ENCODE measurements at regions not wholly inside any gene's neighbourhood (a gene's known extent, or its start where the extent isn't known, plus 50 kb on each side); places are given as distances from the start of the nearest gene placed in this dataset.

- no peak for DNase-seq (ENCODE audit: low read depth)
- no peak for TF ChIP-seq CTCF (IDR thresholded peaks at IDR 0.05; ENCODE audit: low read depth, low read length, missing control alignments)
- no peak overlapping the region for H3K4me3 ChIP-seq (ENCODE audit: low read depth, low read length)
These were observed 99.7 kb upstream of the TMEM168 start for GRCh38 chr7:112889834-112890438.

GRCh38 chr7:112889268-112889667 lies 99.1 kb upstream of the TMEM168 start:
- no peak overlapping the region for H3K4me3 ChIP-seq (ENCODE audit: low read depth, low read length)
- no peak for TF ChIP-seq CTCF (IDR thresholded peaks at IDR 0.05; ENCODE audit: low read depth, low read length, missing control alignments)
- no peak for DNase-seq (ENCODE audit: low read depth)

DNA sequence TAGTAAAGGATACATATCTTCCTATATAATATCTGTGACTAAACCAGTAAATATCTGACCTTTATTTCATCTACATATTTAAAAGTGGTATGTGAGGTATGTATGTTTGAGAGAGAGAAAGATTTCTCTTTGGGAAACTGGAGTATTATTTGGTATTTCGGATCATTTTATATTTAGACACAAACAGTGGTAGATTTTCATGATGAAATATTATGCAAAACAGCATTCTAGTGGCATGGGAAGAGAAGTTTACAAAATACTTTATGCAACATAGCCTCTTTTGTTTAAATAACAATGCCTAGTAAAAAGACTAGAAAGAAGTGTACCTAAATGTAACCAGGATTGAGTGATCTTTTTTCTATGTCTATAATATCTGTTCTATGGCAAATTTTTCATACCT lies 98.6 kb upstream of the TMEM168 start:
- no peak overlapping the region for H3K4me3 ChIP-seq (ENCODE audit: low read depth, low read length)
- no peak for TF ChIP-seq CTCF (IDR thresholded peaks at IDR 0.05; ENCODE audit: low read depth, low read length, missing control alignments)
- no peak for DNase-seq (ENCODE audit: low read depth)

GRCh38 chr7:112887976-112888375 lies 97.8 kb upstream of the TMEM168 start:
- DNase-seq (ENCODE audit: low read depth): no peak
- no peak overlapping the region for H3K4me3 ChIP-seq (ENCODE audit: low read depth, low read length)
- TF ChIP-seq CTCF (IDR thresholded peaks at IDR 0.05; ENCODE audit: low read depth, low read length, missing control alignments): no peak

DNA sequence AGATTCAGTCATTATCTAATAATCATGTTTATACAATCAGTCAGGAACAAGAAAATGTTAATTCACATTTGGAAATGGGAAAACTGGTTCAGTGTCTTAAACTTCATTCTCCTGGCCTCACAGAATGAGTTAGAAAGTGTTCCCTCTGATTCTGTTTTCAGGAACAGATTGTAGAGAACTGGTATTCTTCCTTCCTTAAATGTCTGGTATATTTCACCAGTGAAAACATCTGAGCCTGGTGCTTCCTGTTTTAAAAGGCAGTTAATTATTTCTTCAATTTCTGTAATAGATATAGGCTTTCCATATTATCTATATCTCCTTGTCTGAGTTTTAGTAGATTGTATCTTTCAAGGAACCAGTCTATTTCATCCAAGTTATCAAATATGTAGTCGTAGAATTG lies 97.1 kb upstream of the TMEM168 start:
- no peak for DNase-seq (ENCODE audit: low read depth)
- no peak for TF ChIP-seq CTCF (IDR thresholded peaks at IDR 0.05; ENCODE audit: low read depth, low read length, missing control alignments)

DNA sequence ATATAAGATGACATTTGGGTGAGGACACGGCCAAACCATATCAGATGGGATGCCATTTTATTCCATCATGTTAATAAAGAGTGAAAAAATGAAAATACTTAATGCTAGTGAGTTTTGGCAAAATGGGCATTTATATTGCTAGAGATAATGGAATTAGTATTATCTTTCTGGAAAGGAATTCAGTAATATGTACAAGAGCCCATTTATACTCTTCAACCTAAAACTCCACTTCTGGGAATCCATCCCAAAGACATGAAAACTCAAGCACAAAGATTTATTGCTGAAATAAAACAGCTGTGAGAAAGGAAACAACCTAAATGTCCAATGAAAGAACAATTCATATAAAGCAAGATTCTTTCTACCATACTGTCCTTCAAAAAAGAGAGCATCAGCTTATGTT lies 96.0 kb upstream of the TMEM168 start:
- TF ChIP-seq CTCF (IDR thresholded peaks at IDR 0.05; ENCODE audit: low read depth, low read length, missing control alignments): no peak
- no peak for DNase-seq (ENCODE audit: low read depth)
- H3K4me3 ChIP-seq (ENCODE audit: low read depth, low read length): no peak overlapping the region

More for the DNA sequence above, 97.1 kb upstream of the TMEM168 start:
- H3K4me3 ChIP-seq (ENCODE audit: low read depth, low read length): no peak overlapping the region

- no peak for TF ChIP-seq CTCF (IDR thresholded peaks at IDR 0.05; ENCODE audit: low read depth, low read length, missing control alignments)
These were observed 92.8 kb upstream of the TMEM168 start for GRCh38 chr7:112882991-112883390.

More at GRCh38 chr7:112882991-112883390, 92.8 kb upstream of the TMEM168 start:
- no peak for DNase-seq (ENCODE audit: low read depth)
- H3K4me3 ChIP-seq (ENCODE audit: low read depth, low read length): no peak overlapping the region

Measured in GM12864 (cell line).